ENCODE measurements at regions not wholly inside any gene's neighbourhood (a gene's known extent, or its start where the extent isn't known, plus 50 kb on each side); places are given as distances from the start of the nearest gene placed in this dataset.

DNA sequence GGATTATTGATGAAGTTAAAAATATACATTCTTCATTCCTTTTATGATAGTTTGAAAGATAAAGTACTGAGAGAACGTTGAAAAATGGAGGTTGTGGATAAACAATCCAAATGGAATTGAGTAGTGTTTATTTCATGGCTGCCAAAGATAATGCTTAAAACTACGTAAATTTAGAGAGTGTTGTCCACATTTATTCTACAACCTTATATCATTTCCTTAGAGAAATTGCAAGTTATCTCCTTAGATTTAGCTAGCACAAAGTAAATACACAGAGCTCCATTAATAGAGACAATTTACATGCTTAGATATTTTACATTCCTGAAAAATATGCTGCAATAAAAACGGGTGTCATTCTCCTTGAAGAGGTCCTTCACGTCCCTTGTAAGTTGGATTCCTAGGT, 146.5 kb upstream of the CCDC179 start:
- TF ChIP-seq, protein P1, sequence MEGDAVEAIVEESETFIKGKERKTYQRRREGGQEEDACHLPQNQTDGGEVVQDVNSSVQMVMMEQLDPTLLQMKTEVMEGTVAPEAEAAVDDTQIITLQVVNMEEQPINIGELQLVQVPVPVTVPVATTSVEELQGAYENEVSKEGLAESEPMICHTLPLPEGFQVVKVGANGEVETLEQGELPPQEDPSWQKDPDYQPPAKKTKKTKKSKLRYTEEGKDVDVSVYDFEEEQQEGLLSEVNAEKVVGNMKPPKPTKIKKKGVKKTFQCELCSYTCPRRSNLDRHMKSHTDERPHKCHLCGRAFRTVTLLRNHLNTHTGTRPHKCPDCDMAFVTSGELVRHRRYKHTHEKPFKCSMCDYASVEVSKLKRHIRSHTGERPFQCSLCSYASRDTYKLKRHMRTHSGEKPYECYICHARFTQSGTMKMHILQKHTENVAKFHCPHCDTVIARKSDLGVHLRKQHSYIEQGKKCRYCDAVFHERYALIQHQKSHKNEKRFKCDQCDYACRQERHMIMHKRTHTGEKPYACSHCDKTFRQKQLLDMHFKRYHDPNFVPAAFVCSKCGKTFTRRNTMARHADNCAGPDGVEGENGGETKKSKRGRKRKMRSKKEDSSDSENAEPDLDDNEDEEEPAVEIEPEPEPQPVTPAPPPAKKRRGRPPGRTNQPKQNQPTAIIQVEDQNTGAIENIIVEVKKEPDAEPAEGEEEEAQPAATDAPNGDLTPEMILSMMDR (IDR thresholded peaks at IDR 0.05; ENCODE audit: low read length), result no peak
- TF ChIP-seq EZH2 (optimal IDR thresholded peaks at IDR 0.05; ENCODE audit: low read depth, low read length) (no peak), EZH2phosphoT487 (IDR thresholded peaks at IDR 0.05; ENCODE audit: low read length) (no peak)

Measured in MM.1S (cell line).